CD14-positive monocyte (primary cell): ENCODE measurements at regions not wholly inside any gene's neighbourhood (a gene's known extent, or its start where the extent isn't known, plus 50 kb on each side); places are given as distances from the start of the nearest gene placed in this dataset.

Source experiments
- DNase-seq, 3 donors: peaks; one replicate each; pipeline ENCODE4 v3.0.0-alpha.2; 2011 to 2022
- H2AFZ ChIP-seq: 2 replicates; pipeline ENCODE4 v1.6.0; 2012; ENCODE audit warnings: mild to moderate bottlenecking, low read depth, low read length, inconsistent platforms; ENCODE audit not compliant: insufficient read depth, poor library complexity, severe bottlenecking
- H3K27ac ChIP-seq, 2 donors: 1 replicate in 1 of 2; 2 replicates in 1 of 2; pipeline ENCODE4 v1.5.1; 2012 to 2013; ENCODE audit warnings: low read length in 2 of 2, control low read depth in 1 of 2, inconsistent platforms in 1 of 2, low read depth in 1 of 2, mild to moderate bottlenecking in 1 of 2
- H3K27me3 ChIP-seq, 2 donors: one replicate each; pipeline versions ENCODE4 v1.6.0 to v1.6.1; 2011 to 2013; ENCODE audit warnings: low read length in 2 of 2; ENCODE audit not compliant: control insufficient read depth in 2 of 2, insufficient read depth in 2 of 2
- H3K36me3 ChIP-seq, 2 donors: replicated peaks in 1 of 2; 1 replicate in 1 of 2; 2 replicates in 1 of 2; pipeline versions ENCODE4 v1.5.1 to v1.6.1; 2012 to 2013; ENCODE audit warnings: low read length in 2 of 2, control low read depth in 1 of 2, inconsistent platforms in 1 of 2, mild to moderate bottlenecking in 1 of 2; ENCODE audit not compliant: insufficient read depth in 2 of 2, control insufficient read depth in 1 of 2
- H3K4me1 ChIP-seq, 2 donors: 1 replicate in 1 of 2; 2 replicates in 1 of 2; pipeline versions ENCODE4 v1.5.1 to v1.6.1; 2012 to 2013; ENCODE audit warnings: low read length in 2 of 2, control low read depth in 1 of 2, inconsistent platforms in 1 of 2, mild to moderate bottlenecking in 1 of 2, moderate library complexity in 1 of 2; ENCODE audit not compliant: insufficient read depth in 2 of 2, control insufficient read depth in 1 of 2
- H3K4me2 ChIP-seq: replicated peaks from 2 replicates; pipeline ENCODE3; 2012; ENCODE audit warnings: low read length, moderate library complexity, mild to moderate bottlenecking; ENCODE audit not compliant: poor library complexity, severe bottlenecking; ENCODE audit errors: extremely low read depth
- H3K4me3 ChIP-seq, 3 experiments: fragments of 200-600 bp in 1 of 3; sonication (generic) in 1 of 3; replicated peaks in 1 of 3; 1 replicate in 2 of 3; 2 replicates in 1 of 3; pipeline ENCODE4 v1.5.1; 2011 to 2013; ENCODE audit warnings: low read length in 3 of 3, mild to moderate bottlenecking in 3 of 3, control low read depth in 2 of 3, low read depth in 2 of 3, inconsistent platforms in 1 of 3, moderate library complexity in 1 of 3
- H3K79me2 ChIP-seq: 2 replicates; pipeline ENCODE4 v1.6.0; 2012; ENCODE audit warnings: mild to moderate bottlenecking, control low read depth, inconsistent platforms, low read length, moderate library complexity; ENCODE audit not compliant: insufficient read depth
- H3K9ac ChIP-seq: 2 replicates; pipeline ENCODE4 v1.6.0; 2017; ENCODE audit warnings: low read length, mild to moderate bottlenecking; ENCODE audit not compliant: insufficient read depth, poor library complexity, severe bottlenecking
- H3K9me3 ChIP-seq, 2 donors: replicated peaks in 1 of 2; 1 replicate in 1 of 2; 2 replicates in 1 of 2; pipeline versions ENCODE4 v1.5.1 to v1.6.1; 2012 to 2013; ENCODE audit warnings: low read length in 2 of 2, control low read depth in 1 of 2; ENCODE audit not compliant: control insufficient read depth in 1 of 2, insufficient read depth in 1 of 2
- H4K20me1 ChIP-seq: 2 replicates; pipeline ENCODE4 v1.6.0; 2012; ENCODE audit warnings: mild to moderate bottlenecking, low read length, control low read depth, moderate library complexity; ENCODE audit not compliant: insufficient read depth
- H3K27ac Mint-ChIP-seq, 7 donors: one replicate each; pipeline ENCODE4 v1.8.0; 2020; ENCODE audit warnings: mild to moderate bottlenecking in 7 of 7, mixed read lengths in 7 of 7, moderate library complexity in 6 of 7, inconsistent platforms in 2 of 7
- H3K27me3 Mint-ChIP-seq, 3 donors: one replicate each; pipeline ENCODE4 v1.8.0; 2021 to 2022; ENCODE audit warnings: low read depth in 3 of 3, mild to moderate bottlenecking in 3 of 3, mixed read lengths in 3 of 3, moderate library complexity in 3 of 3, inconsistent platforms in 1 of 3
- H3K36me3 Mint-ChIP-seq, 2 donors: one replicate each; pipeline ENCODE4 v1.8.0; 2020; ENCODE audit warnings: mixed read lengths in 2 of 2, inconsistent platforms in 1 of 2, mild to moderate bottlenecking in 1 of 2
- H3K4me1 Mint-ChIP-seq: one replicate; pipeline ENCODE4 v1.8.0; 2020; ENCODE audit warnings: mild to moderate bottlenecking, mixed read lengths
- H3K4me3 Mint-ChIP-seq, 2 donors: one replicate each; pipeline ENCODE4 v1.8.0; 2020; ENCODE audit warnings: mild to moderate bottlenecking in 2 of 2, mixed read lengths in 2 of 2, moderate library complexity in 1 of 2
- H3K9me3 Mint-ChIP-seq, 7 donors: one replicate each; pipeline ENCODE4 v1.8.0; 2020 to 2022; ENCODE audit warnings: mixed read lengths in 7 of 7, mild to moderate bottlenecking in 6 of 7, moderate library complexity in 6 of 7, inconsistent platforms in 2 of 7
- WGBS: methylation state at CpG from one replicate; pipeline ENCODE4 v1.1.5; 2013; ENCODE audit warnings: missing lambda C conversion rate; ENCODE audit not compliant: insufficient coverage; 5-methylcytosine and 5-hydroxymethylcytosine counted together
- intact Hi-C, 2 donors: fragments of 100-400 bp; cut with micrococcal nuclease; formaldehyde crosslinking; loops; one replicate each; pipeline versions ENCODE4 v1.15.0 to v1.15.1; 2023
- TF ChIP-seq, protein P1 (sequence below): fragments of 200-600 bp; IDR thresholded peaks from one replicate; pipeline ENCODE4 v1.8.0; 2022; ENCODE audit warnings: antibody characterized with exemption, mild to moderate bottlenecking

DNA sequence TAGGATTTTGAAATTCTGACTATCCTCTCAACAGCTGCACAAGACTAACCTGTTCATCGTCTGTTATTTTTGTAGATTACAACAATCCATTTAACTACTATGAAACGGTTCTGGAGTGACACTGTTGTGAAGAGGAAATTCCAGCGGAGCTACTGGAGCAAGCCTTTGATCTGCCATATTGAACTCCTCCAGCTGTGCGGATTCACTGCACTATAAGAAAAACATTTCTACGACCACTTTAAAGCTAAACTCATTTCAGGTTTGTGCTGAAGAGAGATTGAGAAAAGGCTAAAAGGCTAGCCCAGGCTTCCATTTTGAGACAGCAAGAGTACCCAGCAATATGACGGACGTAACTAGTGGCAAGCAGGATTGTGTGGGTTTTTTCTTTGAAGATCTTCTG, 104.9 kb upstream of the ANKH start:
- no peak for DNase-seq
- H3K36me3 ChIP-seq = no peaks in the 10 kb centered on the region
- WGBS = no CpG with 5 or more reads among the region's 7 CpGs
- H3K27ac Mint-ChIP-seq = no peak overlapping the region
- no peak overlapping the region for H2AFZ ChIP-seq
- peaks cover 1 to 8% (median 3%) of the 10 kb centered on the region in 7 donors for H3K9me3 Mint-ChIP-seq
- H3K9me3 ChIP-seq = no peaks in the 10 kb centered on the region
- no peaks in the 10 kb centered on the region for H3K79me2 ChIP-seq
- no peak overlapping the region for H3K4me3 Mint-ChIP-seq
- intact Hi-C loops = no loop called here
- no peak overlapping the region for H3K4me3 ChIP-seq
- no peaks in the 10 kb centered on the region for H3K4me1 Mint-ChIP-seq
- TF ChIP-seq, protein P1, sequence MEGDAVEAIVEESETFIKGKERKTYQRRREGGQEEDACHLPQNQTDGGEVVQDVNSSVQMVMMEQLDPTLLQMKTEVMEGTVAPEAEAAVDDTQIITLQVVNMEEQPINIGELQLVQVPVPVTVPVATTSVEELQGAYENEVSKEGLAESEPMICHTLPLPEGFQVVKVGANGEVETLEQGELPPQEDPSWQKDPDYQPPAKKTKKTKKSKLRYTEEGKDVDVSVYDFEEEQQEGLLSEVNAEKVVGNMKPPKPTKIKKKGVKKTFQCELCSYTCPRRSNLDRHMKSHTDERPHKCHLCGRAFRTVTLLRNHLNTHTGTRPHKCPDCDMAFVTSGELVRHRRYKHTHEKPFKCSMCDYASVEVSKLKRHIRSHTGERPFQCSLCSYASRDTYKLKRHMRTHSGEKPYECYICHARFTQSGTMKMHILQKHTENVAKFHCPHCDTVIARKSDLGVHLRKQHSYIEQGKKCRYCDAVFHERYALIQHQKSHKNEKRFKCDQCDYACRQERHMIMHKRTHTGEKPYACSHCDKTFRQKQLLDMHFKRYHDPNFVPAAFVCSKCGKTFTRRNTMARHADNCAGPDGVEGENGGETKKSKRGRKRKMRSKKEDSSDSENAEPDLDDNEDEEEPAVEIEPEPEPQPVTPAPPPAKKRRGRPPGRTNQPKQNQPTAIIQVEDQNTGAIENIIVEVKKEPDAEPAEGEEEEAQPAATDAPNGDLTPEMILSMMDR = no peak
- H3K27me3 Mint-ChIP-seq = peaks cover 0 to 7% (median 6%) of the 10 kb centered on the region in 3 donors
- H3K36me3 Mint-ChIP-seq = no peaks in the 10 kb centered on the region
- no peak overlapping the region for H3K27ac ChIP-seq
- no peak overlapping the region for H3K9ac ChIP-seq
- H4K20me1 ChIP-seq = no peaks in the 10 kb centered on the region
- H3K4me1 ChIP-seq = no peaks in the 10 kb centered on the region
- no peak overlapping the region for H3K4me2 ChIP-seq
- H3K27me3 ChIP-seq = no peaks in the 10 kb centered on the region

- no CpG with 5 or more reads among the region's 3 CpGs for WGBS
- Histone ChIP-seq H3K27me3 (no peaks in the 10 kb centered on the region), H3K9me3 (no peaks in the 10 kb centered on the region), H2AFZ (no peak overlapping the region), H3K79me2 (no peaks in the 10 kb centered on the region), H3K36me3 (no peaks in the 10 kb centered on the region), H3K9ac (no peak overlapping the region), H3K4me3 (no peak overlapping the region), H3K27ac (no peak overlapping the region), H4K20me1 (no peaks in the 10 kb centered on the region), H3K4me1 (no peaks in the 10 kb centered on the region), H3K4me2 (no peak overlapping the region)
- Mint-ChIP-seq H3K27me3 (peaks cover 1 to 7% (median 5%) of the 10 kb centered on the region in 3 donors), H3K4me3 (no peak overlapping the region), H3K36me3 (no peaks in the 10 kb centered on the region), H3K9me3 (peaks cover 0 to 3% (median 0%) of the 10 kb centered on the region in 7 donors), H3K4me1 (no peaks in the 10 kb centered on the region), H3K27ac (no peak overlapping the region)
- intact Hi-C loops = no loop called here
- TF ChIP-seq, protein P1 = no peak
- no peak for DNase-seq
These were observed 100.3 kb upstream of the ANKH start for GRCh38 chr5:14971873-14972272.
